Ascending aorta (tissue), 2 donors: ENCODE measurements at regions not wholly inside any gene's neighbourhood (a gene's known extent, or its start where the extent isn't known, plus 50 kb on each side); places are given as distances from the start of the nearest gene placed in this dataset.

Experiments
- DNase-seq, 2 donors: peaks; one replicate each; pipeline ENCODE4 v3.0.0-alpha.2; 2019; ENCODE audit warnings: low spot score in 2 of 2
- H3K27ac ChIP-seq, 2 donors: fragments of 200-600 bp; sonication (generic); one replicate each; pipeline ENCODE4 v1.5.1; 2016 to 2017; ENCODE audit warnings: mild to moderate bottlenecking in 1 of 2
- H3K27me3 ChIP-seq: fragments of 200-600 bp; sonication (generic); one replicate; pipeline ENCODE4 v1.5.1; 2017
- H3K36me3 ChIP-seq, 2 donors: fragments of 200-600 bp; sonication (generic); one replicate each; pipeline ENCODE4 v1.5.1; 2016
- H3K4me1 ChIP-seq, 2 donors: fragments of 200-600 bp; sonication (generic); one replicate each; pipeline ENCODE4 v1.5.1; 2016 to 2017; ENCODE audit warnings: mild to moderate bottlenecking in 1 of 2
- H3K4me3 ChIP-seq, 2 donors: fragments of 200-600 bp; sonication (generic); one replicate each; pipeline ENCODE4 v1.5.1; 2016 to 2017; ENCODE audit warnings: mild to moderate bottlenecking in 1 of 2
- H3K9me3 ChIP-seq, 2 donors: fragments of 200-600 bp; sonication (generic); one replicate each; pipeline ENCODE4 v1.5.1; 2016
- CTCF ChIP-seq, 3 experiments: fragments of 200-600 bp in 2 of 3; fragments of 450-650 bp in 1 of 3; sonication (generic) in 2 of 3; IDR thresholded peaks; one replicate each; pipeline ENCODE4 v1.5.1; 2016 to 2019; ENCODE audit warnings: antibody characterized with exemption in 3 of 3, mild to moderate bottlenecking in 1 of 3, moderate library complexity in 1 of 3
- intact Hi-C: fragments of 100-400 bp; cut with DNase I; formaldehyde crosslinking; loops from one replicate; pipeline ENCODE4 v1.15.1; 2023

- no peak for DNase-seq
- Histone ChIP-seq H3K4me1 (no peaks in the 10 kb centered on the region), H3K36me3 (no peaks in the 10 kb centered on the region), H3K27me3 (no peaks in the 10 kb centered on the region), H3K9me3 (no peaks in the 10 kb centered on the region), H3K27ac (no peak overlapping the region), H3K4me3 (no peak overlapping the region)
- intact Hi-C loops: loop anchor here (5.0 kb wide), 1 partner anchor 889 kb away; no protein-coding TSS in a partner anchor
- TF ChIP-seq CTCF (IDR thresholded peaks at IDR 0.05): no peak
Measured at GRCh38 chr15:70465812-70466211, 297.5 kb downstream of the UACA start.

GRCh38 chr15:70463453-70463834 is 299.9 kb downstream of the UACA start:
- Histone ChIP-seq H3K36me3 (no peaks in the 10 kb centered on the region), H3K27ac (no peak overlapping the region), H3K9me3 (no peaks in the 10 kb centered on the region), H3K27me3 (no peaks in the 10 kb centered on the region), H3K4me3 (no peak overlapping the region), H3K4me1 (no peaks in the 10 kb centered on the region)
- DNase-seq: no peak
- intact Hi-C loops: no loop called here
- no peak for TF ChIP-seq CTCF (IDR thresholded peaks at IDR 0.05)

GRCh38 chr15:70461992-70462391 is 301.4 kb downstream of the UACA start:
- H3K36me3 ChIP-seq: no peaks in the 10 kb centered on the region
- no peaks in the 10 kb centered on the region for H3K4me1 ChIP-seq
- intact Hi-C loops: no loop called here
- H3K27ac ChIP-seq: no peak overlapping the region
- no peaks in the 10 kb centered on the region for H3K9me3 ChIP-seq
- TF ChIP-seq CTCF (IDR thresholded peaks at IDR 0.05): no peak
- no peak for DNase-seq
- no peaks in the 10 kb centered on the region for H3K27me3 ChIP-seq
- no peak overlapping the region for H3K4me3 ChIP-seq

GRCh38 chr15:70461017-70461416 is 302.3 kb downstream of the UACA start:
- TF ChIP-seq CTCF (IDR thresholded peaks at IDR 0.05): no peak
- H3K27me3 ChIP-seq: no peaks in the 10 kb centered on the region
- H3K36me3 ChIP-seq: no peaks in the 10 kb centered on the region
- intact Hi-C loops: no loop called here
- H3K27ac ChIP-seq: no peak overlapping the region
- H3K4me1 ChIP-seq: no peaks in the 10 kb centered on the region
- no peak for DNase-seq
- no peak overlapping the region for H3K4me3 ChIP-seq
- H3K9me3 ChIP-seq: no peaks in the 10 kb centered on the region

GRCh38 chr15:70459312-70459711 is 304.0 kb downstream of the UACA start:
- H3K9me3 ChIP-seq: no peaks in the 10 kb centered on the region
- H3K27me3 ChIP-seq: no peaks in the 10 kb centered on the region
- intact Hi-C loops: no loop called here
- no peak for TF ChIP-seq CTCF (IDR thresholded peaks at IDR 0.05)
- H3K36me3 ChIP-seq: no peaks in the 10 kb centered on the region
- no peak overlapping the region for H3K4me3 ChIP-seq
- H3K27ac ChIP-seq: no peak overlapping the region
- no peak for DNase-seq
- no peaks in the 10 kb centered on the region for H3K4me1 ChIP-seq

- intact Hi-C loops: no loop called here
- TF ChIP-seq CTCF (IDR thresholded peaks at IDR 0.05): no peak
Measured at GRCh38 chr15:70453766-70454165, 309.6 kb downstream of the UACA start.

More at GRCh38 chr15:70453766-70454165, 309.6 kb downstream of the UACA start:
- Histone ChIP-seq H3K4me1 (no peaks in the 10 kb centered on the region), H3K9me3 (no peaks in the 10 kb centered on the region), H3K27me3 (no peaks in the 10 kb centered on the region), H3K27ac (no peak overlapping the region), H3K36me3 (no peaks in the 10 kb centered on the region), H3K4me3 (no peak overlapping the region)
- DNase-seq: no peak
